ENCODE measurements at regions not wholly inside any gene's neighbourhood (a gene's known extent, or its start where the extent isn't known, plus 50 kb on each side); places are given as distances from the start of the nearest gene placed in this dataset.
"Not testable (repeated sequence)": the region's sequence is repeated elsewhere in the genome, so short reads cannot be mapped to it uniquely, and the experiment has no call there.

DNA sequence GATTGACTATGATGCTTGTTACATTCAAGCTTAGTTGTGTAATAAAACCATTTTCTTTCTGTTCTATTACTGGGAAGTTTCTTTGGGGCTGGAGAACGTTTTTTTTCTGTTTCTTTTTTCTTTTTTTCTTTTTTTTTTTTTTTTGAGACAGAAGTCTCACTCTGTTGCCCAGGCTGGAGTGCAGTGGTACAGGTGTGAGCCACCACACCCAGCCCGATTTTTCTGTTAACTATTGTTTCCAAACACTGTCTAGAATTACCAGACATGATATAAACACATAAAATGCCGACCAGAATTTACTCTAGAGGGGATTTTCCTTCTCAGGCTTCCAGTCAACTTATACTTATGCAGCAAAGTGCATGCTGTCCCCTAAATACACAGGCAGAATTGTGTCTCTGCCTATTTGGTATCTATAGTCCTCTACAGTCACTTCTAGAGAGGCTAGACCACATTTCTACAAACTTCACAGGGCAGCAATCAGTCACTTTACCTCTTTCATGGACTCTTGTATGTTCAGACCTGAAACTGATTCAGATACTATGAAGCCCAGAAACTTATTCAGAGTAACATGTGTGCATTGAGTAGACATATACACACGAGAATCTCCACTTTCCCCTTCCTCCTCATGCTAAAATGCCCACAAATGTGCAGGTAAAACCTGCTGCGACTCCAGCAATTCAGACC is 121.2 kb downstream of the ZNF737 start:
- Histone ChIP-seq H3K27ac (replicated peaks) (no peak overlapping the region), H3K4me3 (replicated peaks; ENCODE audit: insufficient read depth, low read length) (no peak overlapping the region), H3K27me3 (ENCODE audit: insufficient read depth, poor library complexity, severe bottlenecking) (no peaks in the 10 kb centered on the region)
- TF ChIP-seq POLR2AphosphoS5 (IDR thresholded peaks at IDR 0.05; ENCODE audit: low read depth), result no peak
- no peak for TF ChIP-seq GABPA (IDR thresholded peaks at IDR 0.05; ENCODE audit: low read depth)
- TF ChIP-seq, protein P1, sequence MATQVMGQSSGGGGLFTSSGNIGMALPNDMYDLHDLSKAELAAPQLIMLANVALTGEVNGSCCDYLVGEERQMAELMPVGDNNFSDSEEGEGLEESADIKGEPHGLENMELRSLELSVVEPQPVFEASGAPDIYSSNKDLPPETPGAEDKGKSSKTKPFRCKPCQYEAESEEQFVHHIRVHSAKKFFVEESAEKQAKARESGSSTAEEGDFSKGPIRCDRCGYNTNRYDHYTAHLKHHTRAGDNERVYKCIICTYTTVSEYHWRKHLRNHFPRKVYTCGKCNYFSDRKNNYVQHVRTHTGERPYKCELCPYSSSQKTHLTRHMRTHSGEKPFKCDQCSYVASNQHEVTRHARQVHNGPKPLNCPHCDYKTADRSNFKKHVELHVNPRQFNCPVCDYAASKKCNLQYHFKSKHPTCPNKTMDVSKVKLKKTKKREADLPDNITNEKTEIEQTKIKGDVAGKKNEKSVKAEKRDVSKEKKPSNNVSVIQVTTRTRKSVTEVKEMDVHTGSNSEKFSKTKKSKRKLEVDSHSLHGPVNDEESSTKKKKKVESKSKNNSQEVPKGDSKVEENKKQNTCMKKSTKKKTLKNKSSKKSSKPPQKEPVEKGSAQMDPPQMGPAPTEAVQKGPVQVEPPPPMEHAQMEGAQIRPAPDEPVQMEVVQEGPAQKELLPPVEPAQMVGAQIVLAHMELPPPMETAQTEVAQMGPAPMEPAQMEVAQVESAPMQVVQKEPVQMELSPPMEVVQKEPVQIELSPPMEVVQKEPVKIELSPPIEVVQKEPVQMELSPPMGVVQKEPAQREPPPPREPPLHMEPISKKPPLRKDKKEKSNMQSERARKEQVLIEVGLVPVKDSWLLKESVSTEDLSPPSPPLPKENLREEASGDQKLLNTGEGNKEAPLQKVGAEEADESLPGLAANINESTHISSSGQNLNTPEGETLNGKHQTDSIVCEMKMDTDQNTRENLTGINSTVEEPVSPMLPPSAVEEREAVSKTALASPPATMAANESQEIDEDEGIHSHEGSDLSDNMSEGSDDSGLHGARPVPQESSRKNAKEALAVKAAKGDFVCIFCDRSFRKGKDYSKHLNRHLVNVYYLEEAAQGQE (IDR thresholded peaks at IDR 0.05; ENCODE audit: insufficient replicate concordance, low read depth), result no peak
- TF ChIP-seq, protein P2, sequence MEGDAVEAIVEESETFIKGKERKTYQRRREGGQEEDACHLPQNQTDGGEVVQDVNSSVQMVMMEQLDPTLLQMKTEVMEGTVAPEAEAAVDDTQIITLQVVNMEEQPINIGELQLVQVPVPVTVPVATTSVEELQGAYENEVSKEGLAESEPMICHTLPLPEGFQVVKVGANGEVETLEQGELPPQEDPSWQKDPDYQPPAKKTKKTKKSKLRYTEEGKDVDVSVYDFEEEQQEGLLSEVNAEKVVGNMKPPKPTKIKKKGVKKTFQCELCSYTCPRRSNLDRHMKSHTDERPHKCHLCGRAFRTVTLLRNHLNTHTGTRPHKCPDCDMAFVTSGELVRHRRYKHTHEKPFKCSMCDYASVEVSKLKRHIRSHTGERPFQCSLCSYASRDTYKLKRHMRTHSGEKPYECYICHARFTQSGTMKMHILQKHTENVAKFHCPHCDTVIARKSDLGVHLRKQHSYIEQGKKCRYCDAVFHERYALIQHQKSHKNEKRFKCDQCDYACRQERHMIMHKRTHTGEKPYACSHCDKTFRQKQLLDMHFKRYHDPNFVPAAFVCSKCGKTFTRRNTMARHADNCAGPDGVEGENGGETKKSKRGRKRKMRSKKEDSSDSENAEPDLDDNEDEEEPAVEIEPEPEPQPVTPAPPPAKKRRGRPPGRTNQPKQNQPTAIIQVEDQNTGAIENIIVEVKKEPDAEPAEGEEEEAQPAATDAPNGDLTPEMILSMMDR (IDR thresholded peaks at IDR 0.05; ENCODE audit: insufficient read depth, low read length), result no peak
- no peak for DNase-seq (ENCODE audit: low read depth in 1 of 2, low spot score in 1 of 2)

DNA sequence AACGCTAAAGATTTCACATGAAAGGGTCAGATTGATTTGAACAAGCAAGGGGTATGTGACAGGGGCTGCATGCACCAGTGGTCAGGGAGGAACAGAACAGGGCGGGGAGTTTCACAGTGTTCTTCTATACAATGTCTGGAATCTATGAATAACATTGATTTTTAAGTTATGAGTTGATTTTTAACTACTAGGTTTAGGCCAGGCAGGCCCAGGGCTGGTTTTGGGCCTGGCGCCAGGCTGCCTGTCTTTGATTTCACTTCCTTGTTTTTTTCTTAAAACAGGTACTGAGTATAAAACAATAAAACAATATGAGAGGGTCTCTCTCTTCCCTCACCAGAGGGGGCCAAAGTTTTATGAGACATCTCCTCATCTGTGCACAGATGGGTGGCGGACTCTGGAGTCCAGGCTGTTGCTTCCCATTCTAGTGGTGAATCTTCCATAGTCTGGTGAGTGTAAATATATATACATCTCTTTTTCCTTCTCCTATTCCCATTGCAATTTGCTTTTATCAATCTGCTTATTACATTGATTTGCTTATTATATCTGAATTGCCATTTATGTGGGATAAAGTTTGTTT is 133.2 kb downstream of the ZNF737 start:
- not testable (repeated sequence) for H3K27ac ChIP-seq (replicated peaks); H3K4me3 ChIP-seq (replicated peaks; ENCODE audit: insufficient read depth, low read length); H3K27me3 ChIP-seq (ENCODE audit: insufficient read depth, poor library complexity, severe bottlenecking); DNase-seq (ENCODE audit: low read depth in 1 of 2, low spot score in 1 of 2)

DNA sequence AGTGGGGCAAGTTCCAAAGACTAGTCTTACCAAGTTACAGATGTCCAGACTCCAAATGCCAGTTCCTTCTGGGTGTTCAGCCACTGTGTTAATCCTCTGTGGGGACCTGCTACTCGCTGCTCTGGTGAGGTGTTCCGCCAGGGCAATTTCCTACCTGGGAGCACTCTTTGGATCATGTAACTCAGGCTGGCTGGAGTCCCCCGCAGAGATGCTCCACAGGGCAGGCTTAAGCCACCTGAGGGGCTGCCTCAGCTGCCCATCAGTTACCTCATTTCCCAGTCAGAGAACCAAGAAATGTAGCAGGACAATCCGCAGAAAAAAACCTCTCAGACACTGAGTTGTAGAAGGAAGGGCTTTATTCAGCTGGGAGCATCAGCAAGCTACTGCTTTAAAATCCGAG is 133.8 kb downstream of the ZNF737 start:
- no peak for DNase-seq (ENCODE audit: low read depth in 1 of 2, low spot score in 1 of 2)
- H3K27me3 ChIP-seq (ENCODE audit: insufficient read depth, poor library complexity, severe bottlenecking), result no peaks in the 10 kb centered on the region
- H3K27ac ChIP-seq (replicated peaks), result no peak overlapping the region
- TF ChIP-seq GABPA (IDR thresholded peaks at IDR 0.05; ENCODE audit: low read depth) (no peak), SPI1 (IDR thresholded peaks at IDR 0.05; ENCODE audit: borderline replicate concordance, low read depth) (no peak), POLR2AphosphoS5 (IDR thresholded peaks at IDR 0.05; ENCODE audit: low read depth) (no peak)
- TF ChIP-seq, protein P2 (IDR thresholded peaks at IDR 0.05; ENCODE audit: insufficient read depth, low read length), result no peak
- TF ChIP-seq, protein P1 (IDR thresholded peaks at IDR 0.05; ENCODE audit: insufficient replicate concordance, low read depth), result no peak
- no peak overlapping the region for H3K4me3 ChIP-seq (replicated peaks; ENCODE audit: insufficient read depth, low read length)

DNA sequence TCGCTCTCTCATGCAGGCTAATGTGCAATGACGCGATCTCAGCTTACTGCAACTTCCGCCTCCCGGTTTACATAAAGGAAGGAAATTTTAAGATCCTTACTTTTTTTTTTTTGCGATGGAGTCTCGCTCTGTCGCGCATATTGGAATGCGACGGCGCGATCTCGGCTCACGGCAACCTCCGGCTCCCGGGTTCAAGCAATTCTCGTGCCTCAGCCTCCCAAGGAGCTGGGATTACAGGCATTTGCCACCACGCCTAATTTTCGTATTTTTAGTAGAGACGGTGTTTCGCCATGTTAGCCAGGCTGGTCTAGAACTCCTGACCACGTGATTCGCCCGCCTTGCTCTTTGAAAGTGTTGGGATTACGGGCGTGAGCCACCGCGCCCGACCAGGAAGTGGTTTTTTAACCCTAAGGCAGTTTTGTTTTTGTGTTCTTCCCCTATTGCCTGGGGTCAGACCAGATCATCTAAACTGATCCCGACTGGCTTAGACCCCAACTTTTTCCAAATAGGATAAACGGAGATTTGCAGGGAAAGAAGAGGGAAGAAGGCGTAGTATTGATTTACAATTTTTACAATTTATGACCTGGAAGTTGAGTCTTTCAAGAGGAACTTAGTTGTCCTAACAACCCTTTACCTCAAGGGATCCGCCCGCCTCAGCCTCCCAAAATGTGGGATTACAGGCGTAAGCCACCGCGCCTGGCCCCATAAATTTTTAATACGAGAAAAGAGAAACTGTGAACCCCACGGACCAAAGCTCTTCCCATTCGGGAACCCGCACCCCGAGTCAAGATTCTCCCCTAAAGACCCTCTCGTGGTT is 142.0 kb downstream of the ZNF737 start:
- DNase-seq (ENCODE audit: low read depth in 1 of 2, low spot score in 1 of 2), result peak; percentile 15 to 18
- TF ChIP-seq, protein P2 (IDR thresholded peaks at IDR 0.05; ENCODE audit: insufficient read depth, low read length), result no peak
- H3K27ac ChIP-seq (replicated peaks), result peak overlapping the region; percentile 73
- no peaks in the 10 kb centered on the region for H3K27me3 ChIP-seq (ENCODE audit: insufficient read depth, poor library complexity, severe bottlenecking)
- H3K4me3 ChIP-seq (replicated peaks; ENCODE audit: insufficient read depth, low read length), result peak overlapping the region; percentile 36

Measured in HL-60 (cell line).